H1 (cell line): ENCODE measurements at regions not wholly inside any gene's neighbourhood (a gene's known extent, or its start where the extent isn't known, plus 50 kb on each side); places are given as distances from the start of the nearest gene placed in this dataset.

Source experiments
- CEBPB ChIP-seq: IDR thresholded peaks from 2 replicates; pipeline ENCODE4 v1.6.1; 2012; ENCODE audit warnings: low read depth, low read length
- GABPA ChIP-seq: IDR thresholded peaks from 2 replicates; pipeline ENCODE4 v1.6.1; 2011; ENCODE audit warnings: mild to moderate bottlenecking, low read length, moderate library complexity, borderline replicate concordance; ENCODE audit not compliant: insufficient read depth
- POLR2A ChIP-seq, 2 experiments: IDR thresholded peaks; 1 replicate in 1 of 2; 2 replicates in 1 of 2; pipeline ENCODE4 v1.6.1; 2011; ENCODE audit warnings: low read depth in 2 of 2, low read length in 2 of 2, mild to moderate bottlenecking in 2 of 2; ENCODE audit errors: control extremely low read depth in 1 of 2
- RXRA ChIP-seq: IDR thresholded peaks from 2 replicates; pipeline ENCODE4 v1.6.1; 2011; ENCODE audit warnings: low read depth, mild to moderate bottlenecking, low read length, moderate library complexity; ENCODE audit not compliant: insufficient read depth
- TF ChIP-seq, protein P1 (sequence below): fragments of 300-600 bp; sonication (generic); IDR thresholded peaks from 2 replicates; pipeline ENCODE4 v1.7.1; 2012; ENCODE audit warnings: low read length, moderate library complexity, mild to moderate bottlenecking, inconsistent platforms; ENCODE audit not compliant: insufficient replicate concordance

DNA sequence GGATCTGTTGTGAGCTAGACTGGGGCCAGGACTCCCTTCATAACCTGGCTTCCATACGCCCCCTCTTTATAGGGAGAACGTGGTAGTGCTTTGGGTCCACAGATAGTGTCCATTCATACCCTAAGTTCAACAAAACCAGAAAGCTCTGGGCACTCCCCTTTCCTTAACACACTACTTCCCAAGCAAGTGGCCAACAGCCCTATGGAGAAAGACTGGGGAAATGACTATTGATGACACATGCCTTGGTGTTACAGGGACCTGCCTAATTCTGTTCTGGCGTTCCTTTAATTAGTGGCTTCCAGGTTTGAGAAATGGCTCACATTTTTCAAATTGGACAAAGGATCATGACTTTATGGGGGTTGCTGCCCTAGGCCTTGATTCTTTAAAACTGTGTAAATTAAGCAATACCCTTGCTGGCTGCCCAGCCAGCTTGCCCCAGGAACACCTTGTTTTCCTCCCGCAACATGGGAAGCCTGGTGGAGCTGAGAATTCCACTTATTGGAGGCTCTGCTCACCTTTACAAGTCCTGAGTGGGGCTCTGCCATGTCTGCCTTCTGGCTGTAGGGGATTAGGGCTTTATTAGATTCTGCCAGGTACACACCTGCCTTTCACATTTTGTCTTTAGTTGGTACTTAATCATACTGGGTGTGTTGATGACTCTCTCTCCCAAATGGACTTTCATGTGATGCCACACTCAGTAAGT is 61.1 kb downstream of the RGS12 start (continued):
- TF ChIP-seq, protein P1, sequence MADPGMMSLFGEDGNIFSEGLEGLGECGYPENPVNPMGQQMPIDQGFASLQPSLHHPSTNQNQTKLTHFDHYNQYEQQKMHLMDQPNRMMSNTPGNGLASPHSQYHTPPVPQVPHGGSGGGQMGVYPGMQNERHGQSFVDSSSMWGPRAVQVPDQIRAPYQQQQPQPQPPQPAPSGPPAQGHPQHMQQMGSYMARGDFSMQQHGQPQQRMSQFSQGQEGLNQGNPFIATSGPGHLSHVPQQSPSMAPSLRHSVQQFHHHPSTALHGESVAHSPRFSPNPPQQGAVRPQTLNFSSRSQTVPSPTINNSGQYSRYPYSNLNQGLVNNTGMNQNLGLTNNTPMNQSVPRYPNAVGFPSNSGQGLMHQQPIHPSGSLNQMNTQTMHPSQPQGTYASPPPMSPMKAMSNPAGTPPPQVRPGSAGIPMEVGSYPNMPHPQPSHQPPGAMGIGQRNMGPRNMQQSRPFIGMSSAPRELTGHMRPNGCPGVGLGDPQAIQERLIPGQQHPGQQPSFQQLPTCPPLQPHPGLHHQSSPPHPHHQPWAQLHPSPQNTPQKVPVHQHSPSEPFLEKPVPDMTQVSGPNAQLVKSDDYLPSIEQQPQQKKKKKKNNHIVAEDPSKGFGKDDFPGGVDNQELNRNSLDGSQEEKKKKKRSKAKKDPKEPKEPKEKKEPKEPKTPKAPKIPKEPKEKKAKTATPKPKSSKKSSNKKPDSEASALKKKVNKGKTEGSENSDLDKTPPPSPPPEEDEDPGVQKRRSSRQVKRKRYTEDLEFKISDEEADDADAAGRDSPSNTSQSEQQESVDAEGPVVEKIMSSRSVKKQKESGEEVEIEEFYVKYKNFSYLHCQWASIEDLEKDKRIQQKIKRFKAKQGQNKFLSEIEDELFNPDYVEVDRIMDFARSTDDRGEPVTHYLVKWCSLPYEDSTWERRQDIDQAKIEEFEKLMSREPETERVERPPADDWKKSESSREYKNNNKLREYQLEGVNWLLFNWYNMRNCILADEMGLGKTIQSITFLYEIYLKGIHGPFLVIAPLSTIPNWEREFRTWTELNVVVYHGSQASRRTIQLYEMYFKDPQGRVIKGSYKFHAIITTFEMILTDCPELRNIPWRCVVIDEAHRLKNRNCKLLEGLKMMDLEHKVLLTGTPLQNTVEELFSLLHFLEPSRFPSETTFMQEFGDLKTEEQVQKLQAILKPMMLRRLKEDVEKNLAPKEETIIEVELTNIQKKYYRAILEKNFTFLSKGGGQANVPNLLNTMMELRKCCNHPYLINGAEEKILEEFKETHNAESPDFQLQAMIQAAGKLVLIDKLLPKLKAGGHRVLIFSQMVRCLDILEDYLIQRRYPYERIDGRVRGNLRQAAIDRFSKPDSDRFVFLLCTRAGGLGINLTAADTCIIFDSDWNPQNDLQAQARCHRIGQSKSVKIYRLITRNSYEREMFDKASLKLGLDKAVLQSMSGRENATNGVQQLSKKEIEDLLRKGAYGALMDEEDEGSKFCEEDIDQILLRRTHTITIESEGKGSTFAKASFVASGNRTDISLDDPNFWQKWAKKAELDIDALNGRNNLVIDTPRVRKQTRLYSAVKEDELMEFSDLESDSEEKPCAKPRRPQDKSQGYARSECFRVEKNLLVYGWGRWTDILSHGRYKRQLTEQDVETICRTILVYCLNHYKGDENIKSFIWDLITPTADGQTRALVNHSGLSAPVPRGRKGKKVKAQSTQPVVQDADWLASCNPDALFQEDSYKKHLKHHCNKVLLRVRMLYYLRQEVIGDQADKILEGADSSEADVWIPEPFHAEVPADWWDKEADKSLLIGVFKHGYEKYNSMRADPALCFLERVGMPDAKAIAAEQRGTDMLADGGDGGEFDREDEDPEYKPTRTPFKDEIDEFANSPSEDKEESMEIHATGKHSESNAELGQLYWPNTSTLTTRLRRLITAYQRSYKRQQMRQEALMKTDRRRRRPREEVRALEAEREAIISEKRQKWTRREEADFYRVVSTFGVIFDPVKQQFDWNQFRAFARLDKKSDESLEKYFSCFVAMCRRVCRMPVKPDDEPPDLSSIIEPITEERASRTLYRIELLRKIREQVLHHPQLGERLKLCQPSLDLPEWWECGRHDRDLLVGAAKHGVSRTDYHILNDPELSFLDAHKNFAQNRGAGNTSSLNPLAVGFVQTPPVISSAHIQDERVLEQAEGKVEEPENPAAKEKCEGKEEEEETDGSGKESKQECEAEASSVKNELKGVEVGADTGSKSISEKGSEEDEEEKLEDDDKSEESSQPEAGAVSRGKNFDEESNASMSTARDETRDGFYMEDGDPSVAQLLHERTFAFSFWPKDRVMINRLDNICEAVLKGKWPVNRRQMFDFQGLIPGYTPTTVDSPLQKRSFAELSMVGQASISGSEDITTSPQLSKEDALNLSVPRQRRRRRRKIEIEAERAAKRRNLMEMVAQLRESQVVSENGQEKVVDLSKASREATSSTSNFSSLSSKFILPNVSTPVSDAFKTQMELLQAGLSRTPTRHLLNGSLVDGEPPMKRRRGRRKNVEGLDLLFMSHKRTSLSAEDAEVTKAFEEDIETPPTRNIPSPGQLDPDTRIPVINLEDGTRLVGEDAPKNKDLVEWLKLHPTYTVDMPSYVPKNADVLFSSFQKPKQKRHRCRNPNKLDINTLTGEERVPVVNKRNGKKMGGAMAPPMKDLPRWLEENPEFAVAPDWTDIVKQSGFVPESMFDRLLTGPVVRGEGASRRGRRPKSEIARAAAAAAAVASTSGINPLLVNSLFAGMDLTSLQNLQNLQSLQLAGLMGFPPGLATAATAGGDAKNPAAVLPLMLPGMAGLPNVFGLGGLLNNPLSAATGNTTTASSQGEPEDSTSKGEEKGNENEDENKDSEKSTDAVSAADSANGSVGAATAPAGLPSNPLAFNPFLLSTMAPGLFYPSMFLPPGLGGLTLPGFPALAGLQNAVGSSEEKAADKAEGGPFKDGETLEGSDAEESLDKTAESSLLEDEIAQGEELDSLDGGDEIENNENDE, result no peak
- TF ChIP-seq RXRA (no peak), POLR2A (IDR thresholded peaks at IDR 0.05; ENCODE audit: control extremely low read depth in 1 of 2, low read depth in 2 of 2, low read length in 2 of 2) (no peak), CEBPB (no peak), GABPA (no peak)
